GM23338 (cell line): ENCODE measurements at regions not wholly inside any gene's neighbourhood (a gene's known extent, or its start where the extent isn't known, plus 50 kb on each side); places are given as distances from the start of the nearest gene placed in this dataset.

Source experiments
- ATAC-seq: fragments of 200-7000 bp; cut with Tn5 transposase; 3 replicates; pipeline ENCODE4 v1.9.1; 2020
- DNase-seq: peaks from one replicate; pipeline ENCODE4 v3.0.0-alpha.2; 2015; ENCODE audit warnings: low spot score
- H2AFZ ChIP-seq: fragments of 200-600 bp; sonication (generic); 2 replicates; pipeline ENCODE4 v1.8.0; 2016; ENCODE audit warnings: antibody characterized with exemption, mild to moderate bottlenecking, moderate library complexity
- H3F3A ChIP-seq: fragments of 200-600 bp; sonication (generic); replicated peaks from 2 replicates; pipeline ENCODE4 v1.8.0; 2017; ENCODE audit warnings: antibody characterized with exemption, mixed run types, low read depth
- H3K27ac ChIP-seq: fragments of 200-600 bp; sonication (generic); 2 replicates; pipeline ENCODE4 v1.6.1; 2016; ENCODE audit warnings: low read depth
- H3K27me3 ChIP-seq: fragments of 200-600 bp; sonication (generic); 2 replicates; pipeline ENCODE4 v1.8.0; 2016; ENCODE audit warnings: mild to moderate bottlenecking, mixed run types, moderate library complexity; ENCODE audit not compliant: insufficient read depth
- H3K36me3 ChIP-seq: fragments of 200-600 bp; sonication (generic); 2 replicates; pipeline ENCODE4 v1.8.0; 2016; ENCODE audit warnings: mild to moderate bottlenecking; ENCODE audit not compliant: insufficient read depth
- H3K4me1 ChIP-seq: fragments of 200-600 bp; sonication (generic); 2 replicates; pipeline ENCODE4 v1.8.0; 2016; ENCODE audit warnings: mild to moderate bottlenecking, moderate library complexity; ENCODE audit not compliant: insufficient read depth
- H3K4me2 ChIP-seq: fragments of 200-600 bp; sonication (generic); 2 replicates; pipeline ENCODE4 v1.7.1; 2017; ENCODE audit warnings: mixed run types
- H3K4me3 ChIP-seq: fragments of 200-600 bp; sonication (generic); 2 replicates; pipeline ENCODE4 v1.6.1; 2016; ENCODE audit warnings: mixed run types
- H3K79me2 ChIP-seq: fragments of 200-600 bp; sonication (generic); replicated peaks from 2 replicates; pipeline ENCODE4 v1.8.0; 2017; ENCODE audit warnings: mild to moderate bottlenecking; ENCODE audit not compliant: insufficient read depth
- H3K9me2 ChIP-seq: fragments of 200-600 bp; sonication (generic); 2 replicates; pipeline ENCODE4 v1.8.0; 2017; ENCODE audit not compliant: insufficient read depth
- H4K20me1 ChIP-seq: fragments of 200-600 bp; sonication (generic); replicated peaks from 2 replicates; pipeline ENCODE4 v1.8.0; 2017; ENCODE audit warnings: mild to moderate bottlenecking; ENCODE audit not compliant: insufficient read depth
- H3K27ac Mint-ChIP-seq: 2 replicates; pipeline ENCODE4 v1.8.0; 2020; ENCODE audit warnings: inconsistent platforms, mild to moderate bottlenecking, moderate library complexity, mixed read lengths
- H3K27me3 Mint-ChIP-seq: 3 replicates; pipeline ENCODE4 v1.8.0; 2022; ENCODE audit warnings: low read depth, mild to moderate bottlenecking, moderate library complexity, mixed read lengths, inconsistent platforms; ENCODE audit not compliant: insufficient read depth, poor library complexity
- H3K36me3 Mint-ChIP-seq: 3 replicates; pipeline ENCODE4 v1.8.0; 2021; ENCODE audit warnings: low read depth, mild to moderate bottlenecking, inconsistent platforms, moderate library complexity, mixed read lengths
- H3K4me1 Mint-ChIP-seq: 3 replicates; pipeline ENCODE4 v1.8.0; 2020; ENCODE audit warnings: mild to moderate bottlenecking, inconsistent platforms, mixed read lengths
- H3K4me3 Mint-ChIP-seq: 3 replicates; pipeline ENCODE4 v1.8.0; 2021; ENCODE audit warnings: moderate library complexity, mild to moderate bottlenecking, inconsistent platforms, mixed read lengths
- H3K9me3 Mint-ChIP-seq: 3 replicates; pipeline ENCODE4 v1.8.0; 2020; ENCODE audit warnings: moderate library complexity, mild to moderate bottlenecking, inconsistent platforms, mixed read lengths
- CREB1 ChIP-seq: fragments of 250-450 bp; sonication (Bioruptor Pico); IDR thresholded peaks from 2 replicates; pipeline ENCODE4 v1.5.0; 2020; ENCODE audit warnings: low read depth, mild to moderate bottlenecking, moderate library complexity
- CTCF ChIP-seq, 2 experiments: fragments of 200-600 bp in 1 of 2; sonication (generic) in 1 of 2; conservative IDR thresholded peaks; 2 replicates each; pipeline versions ENCODE4 v1.5.1 to v1.6.1; 2016 to 2017; ENCODE audit warnings: antibody characterized with exemption in 2 of 2, low read depth in 2 of 2, mild to moderate bottlenecking in 2 of 2, moderate library complexity in 1 of 2
- ETS1 ChIP-seq: IDR thresholded peaks from 2 replicates; pipeline ENCODE4 v1.6.1; 2016; ENCODE audit warnings: antibody characterized with exemption
- EZH2 ChIP-seq: fragments of 200-600 bp; sonication (generic); IDR thresholded peaks from one replicate; pipeline ENCODE4 v1.8.0; 2017; ENCODE audit warnings: antibody characterized with exemption, mild to moderate bottlenecking, low read depth; ENCODE audit not compliant: unreplicated experiment
- EZH2phosphoT487 ChIP-seq: fragments of 200-600 bp; sonication (generic); IDR thresholded peaks from one replicate; pipeline ENCODE4 v1.8.1; 2018; ENCODE audit warnings: antibody characterized with exemption; ENCODE audit not compliant: unreplicated experiment
- JUNB ChIP-seq: IDR thresholded peaks from one replicate; pipeline ENCODE4 v1.6.1; 2016; ENCODE audit warnings: antibody characterized with exemption; ENCODE audit not compliant: unreplicated experiment
- NANOG ChIP-seq: IDR thresholded peaks from 2 replicates; pipeline ENCODE4 v1.6.1; 2016; ENCODE audit warnings: antibody characterized with exemption, borderline replicate concordance
- POLR2AphosphoS5 ChIP-seq: IDR thresholded peaks from 2 replicates; pipeline ENCODE4 v1.6.1; 2016; ENCODE audit warnings: antibody characterized with exemption, low read depth
- REST ChIP-seq: IDR thresholded peaks from one replicate; pipeline ENCODE4 v1.6.1; 2018; ENCODE audit warnings: antibody characterized with exemption; ENCODE audit not compliant: unreplicated experiment
- STAT1 ChIP-seq: IDR thresholded peaks from one replicate; pipeline ENCODE4 v1.6.1; 2016; ENCODE audit warnings: antibody characterized with exemption; ENCODE audit not compliant: unreplicated experiment
- ZNF114 ChIP-seq: fragments of 250-450 bp; sonication (Bioruptor Pico); IDR thresholded peaks from 2 replicates; pipeline ENCODE4 v1.5.0; 2020; ENCODE audit warnings: mild to moderate bottlenecking, moderate library complexity
- ZNF331 ChIP-seq: fragments of 250-450 bp; sonication (Bioruptor Pico); IDR thresholded peaks from 2 replicates; pipeline ENCODE4 v1.5.0; 2020; ENCODE audit warnings: low read depth, mild to moderate bottlenecking, moderate library complexity
- ZNF462 ChIP-seq: fragments of 250-450 bp; sonication (Bioruptor Pico); IDR thresholded peaks from 2 replicates; pipeline ENCODE4 v1.5.0; 2020; ENCODE audit warnings: mild to moderate bottlenecking, moderate library complexity

- Mint-ChIP-seq H3K27ac (no peak overlapping the region), H3K36me3 (peaks cover 22% of the 10 kb centered on the region), H3K4me3 (no peak overlapping the region), H3K9me3 (peaks cover 94% of the 10 kb centered on the region), H3K27me3 (peaks cover 6% of the 10 kb centered on the region), H3K4me1 (no peaks in the 10 kb centered on the region)
- no peaks in the 10 kb centered on the region for H3K79me2 ChIP-seq
- no peaks in the 10 kb centered on the region for H3K9me2 ChIP-seq
- DNase-seq (no peak), ATAC-seq (no peak)
- H3K4me3 ChIP-seq, result no peak overlapping the region
- H4K20me1 ChIP-seq, result no peaks in the 10 kb centered on the region
- H3K27me3 ChIP-seq, result no peaks in the 10 kb centered on the region
- H3K4me2 ChIP-seq, result no peak overlapping the region
- TF ChIP-seq CREB1 (CRISPR knock-in tag) (no peak), ZNF462 (no peak), EZH2 (no peak), REST (no peak), POLR2AphosphoS5 (no peak), STAT1 (no peak), EZH2phosphoT487 (no peak), NANOG (no peak), JUNB (no peak), ZNF331 (CRISPR knock-in tag) (no peak), ETS1 (no peak), CTCF (conservative IDR thresholded peaks at IDR 0.05; ENCODE audit: low read depth in 2 of 2) (no peak), ZNF114 (CRISPR knock-in tag) (no peak)
- H3K36me3 ChIP-seq, result no peaks in the 10 kb centered on the region
- no peak overlapping the region for H3K27ac ChIP-seq
- no peak overlapping the region for H2AFZ ChIP-seq
- H3F3A ChIP-seq, result no peaks in the 10 kb centered on the region
- H3K4me1 ChIP-seq, result no peaks in the 10 kb centered on the region
Measured at GRCh38 chr3:1942781-1943180, 155.9 kb upstream of the CNTN4 start.
